ENCODE measurements at regions not wholly inside any gene's neighbourhood (a gene's known extent, or its start where the extent isn't known, plus 50 kb on each side); places are given as distances from the start of the nearest gene placed in this dataset.
A peak's percentile ranks its signal among the peaks of the same experiment; 100 is the strongest.

DNA sequence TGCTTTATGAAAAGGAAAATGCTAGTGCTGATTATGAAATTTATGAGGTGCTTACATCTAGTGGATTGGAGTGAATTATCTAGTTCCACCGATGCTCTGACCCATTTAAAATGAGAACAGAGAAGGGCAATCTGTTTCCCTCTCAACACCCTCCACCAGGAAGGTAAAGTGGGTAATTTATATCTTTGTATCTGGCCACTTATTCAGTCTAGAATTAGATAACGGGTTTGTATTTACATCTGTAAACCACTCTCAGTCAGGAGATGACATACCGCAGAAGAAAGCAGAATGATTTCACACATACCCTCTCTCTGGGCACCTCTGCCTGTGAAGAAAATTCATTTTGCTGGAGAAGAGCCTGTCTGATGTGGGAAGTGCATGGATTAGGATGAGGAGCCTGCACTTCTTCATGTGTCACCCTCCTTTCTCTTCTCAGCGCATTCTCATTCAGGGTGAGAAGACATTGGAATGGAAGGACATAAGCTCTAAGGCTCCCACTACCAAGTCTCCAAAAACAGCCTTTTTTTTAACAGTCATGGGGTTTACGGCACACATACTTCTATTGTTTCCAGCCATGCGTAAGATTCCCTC lies 646.7 kb upstream of the SALL1 start:
- no peak for DNase-seq (ENCODE audit: low read depth in 2 of 2)

DNA sequence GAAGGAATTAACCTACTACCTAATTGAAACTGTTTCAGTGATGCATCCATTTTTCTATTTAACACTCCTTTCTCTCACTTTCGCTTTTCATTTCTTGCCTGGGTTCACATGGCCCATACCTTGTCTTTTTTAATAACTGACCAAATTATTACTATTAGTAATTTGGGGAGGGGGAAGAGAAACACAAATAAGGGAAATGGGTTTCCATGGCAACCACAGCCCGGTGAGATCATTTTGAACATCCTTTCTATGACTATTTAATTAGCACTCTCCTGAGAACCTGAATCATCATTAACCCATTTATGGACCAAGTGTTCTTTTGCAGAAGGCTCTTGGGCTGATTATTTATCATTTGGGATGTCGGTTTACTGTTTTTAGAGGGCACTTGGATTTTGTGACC lies 628.2 kb upstream of the SALL1 start:
- no peak for DNase-seq (ENCODE audit: low read depth in 2 of 2)

DNA sequence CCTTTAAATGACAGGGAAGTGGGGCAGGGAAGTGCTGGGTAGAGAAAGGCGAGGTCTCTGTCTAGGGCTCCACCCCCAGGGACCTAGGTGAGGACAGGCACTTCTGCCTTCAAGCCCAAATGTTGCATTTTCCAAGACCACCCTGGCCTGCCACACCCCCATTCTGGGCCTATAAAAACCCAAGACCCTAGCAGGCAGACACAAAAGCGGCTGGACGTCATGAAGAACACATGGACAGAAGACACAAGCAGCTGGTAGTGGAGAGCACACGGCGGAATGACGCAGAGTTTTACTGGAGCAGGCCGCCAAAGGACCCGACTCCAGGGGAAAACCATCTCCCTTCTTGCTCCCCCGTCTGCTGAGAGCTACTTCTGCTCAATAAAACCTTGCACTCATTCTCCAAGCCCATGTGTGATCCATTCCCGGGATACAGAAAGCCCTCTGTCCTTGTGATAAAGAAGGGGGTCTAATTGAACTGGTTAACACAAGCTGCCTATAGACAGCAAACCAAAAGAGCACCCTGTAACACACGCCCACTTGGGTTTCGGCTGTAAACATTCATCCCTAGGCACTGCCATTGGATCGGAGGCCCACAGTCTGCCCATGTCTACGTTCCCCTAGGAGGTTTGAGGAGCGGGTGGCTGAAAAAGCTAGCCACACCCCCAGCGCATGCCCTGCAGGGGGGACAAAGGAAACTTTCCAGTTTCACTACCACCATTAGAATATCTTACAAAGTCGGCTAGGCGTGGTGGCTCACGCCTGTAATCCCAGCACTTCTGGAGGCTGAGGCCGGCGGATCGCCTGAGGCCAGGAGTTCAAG lies 622.2 kb upstream of the SALL1 start:
- DNase-seq (ENCODE audit: low read depth in 2 of 2) = no peak

DNA sequence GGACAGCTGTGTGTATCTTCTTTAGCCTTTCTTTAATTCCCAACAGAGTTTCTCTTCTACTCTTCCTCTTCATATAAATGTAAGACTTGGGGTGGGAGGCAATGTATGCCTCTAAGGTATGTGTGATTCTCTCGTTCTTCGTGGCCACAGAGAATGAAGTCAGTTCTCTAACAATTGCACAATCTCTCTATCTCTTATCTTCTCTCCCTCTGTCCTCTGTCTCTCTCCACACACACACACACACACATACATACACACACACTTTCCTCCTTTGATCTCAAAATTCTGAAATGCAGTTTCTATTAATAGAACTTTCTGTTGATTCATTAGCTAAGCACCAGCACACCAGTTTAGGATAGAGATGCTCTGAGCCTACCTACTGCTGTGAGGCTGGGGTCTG lies 615.7 kb upstream of the SALL1 start:
- no peak for DNase-seq (ENCODE audit: low read depth in 2 of 2)

DNA sequence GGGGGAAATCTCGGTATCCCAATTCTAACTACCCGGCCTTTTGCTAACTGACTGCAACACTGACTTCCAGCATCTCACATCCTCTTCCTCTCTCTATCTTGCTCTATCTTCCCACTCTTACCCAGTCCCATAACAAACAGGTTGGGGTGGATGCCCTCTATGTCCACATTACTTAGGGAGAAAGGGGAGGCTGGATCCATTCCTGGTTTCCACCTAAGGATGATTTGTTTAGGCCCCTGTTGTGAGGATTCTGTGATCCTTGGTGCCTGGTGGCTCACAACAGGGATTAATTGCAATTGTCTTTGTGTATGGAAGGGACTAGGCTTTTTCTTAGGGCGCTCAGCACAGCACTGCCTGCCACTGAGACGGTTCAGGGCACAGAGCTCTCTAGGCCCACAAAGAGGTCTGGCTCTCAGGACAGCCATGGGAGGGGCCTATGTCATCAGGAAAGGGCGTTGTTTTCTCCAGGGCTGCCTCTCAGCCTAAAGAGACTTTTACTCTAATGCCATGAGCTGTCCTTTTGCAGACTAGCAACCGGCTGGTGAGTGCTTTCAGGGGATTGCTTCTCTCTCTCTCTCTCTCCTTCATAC lies 612.1 kb upstream of the SALL1 start:
- DNase-seq (ENCODE audit: low read depth in 2 of 2) = no peak

DNA sequence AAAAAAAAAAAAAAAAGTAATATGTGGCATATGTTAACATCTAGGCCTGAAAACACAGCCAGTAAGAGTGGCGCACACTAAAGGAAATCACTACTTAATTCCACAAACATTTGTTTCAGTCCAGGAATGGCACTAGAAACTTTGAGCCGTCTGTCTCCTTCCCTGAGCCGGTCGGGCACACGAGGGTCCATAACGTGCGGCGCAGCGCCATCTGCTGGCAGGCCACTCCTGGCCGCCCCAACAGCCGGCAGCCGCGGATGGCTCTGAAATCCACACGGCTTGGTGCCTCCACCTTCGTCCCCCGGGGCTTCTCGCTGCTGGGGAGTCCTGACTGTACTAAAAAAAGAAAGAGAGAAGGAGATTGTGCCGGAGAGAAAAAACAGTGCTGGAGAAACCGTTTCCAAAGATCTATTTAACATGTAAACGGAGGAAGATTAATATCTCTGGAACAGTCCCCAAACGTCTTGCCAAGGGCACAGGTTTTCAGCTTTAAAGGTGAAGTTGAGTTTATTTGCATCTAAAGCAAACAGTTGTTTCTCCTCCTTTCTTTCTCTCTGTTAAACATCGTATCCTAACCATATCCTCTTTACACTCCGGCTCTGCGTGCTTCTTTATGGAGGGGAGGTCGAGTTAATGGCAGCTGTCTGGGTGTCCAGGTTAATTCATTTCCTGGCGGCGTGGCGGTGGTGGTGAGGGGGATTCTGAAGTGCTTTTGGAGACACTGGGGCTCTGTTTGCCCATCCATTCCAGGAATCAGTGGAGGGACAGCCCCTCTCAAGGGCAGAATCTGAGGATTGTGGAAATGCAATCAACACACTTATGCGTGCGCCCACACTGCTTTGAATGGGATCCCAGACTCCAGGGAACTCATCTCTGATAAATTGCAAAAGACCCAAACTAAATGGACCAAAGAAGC lies 611.3 kb upstream of the SALL1 start:
- peak in 1 of 2 donors; percentile 2 for DNase-seq (ENCODE audit: low read depth in 2 of 2)

DNA sequence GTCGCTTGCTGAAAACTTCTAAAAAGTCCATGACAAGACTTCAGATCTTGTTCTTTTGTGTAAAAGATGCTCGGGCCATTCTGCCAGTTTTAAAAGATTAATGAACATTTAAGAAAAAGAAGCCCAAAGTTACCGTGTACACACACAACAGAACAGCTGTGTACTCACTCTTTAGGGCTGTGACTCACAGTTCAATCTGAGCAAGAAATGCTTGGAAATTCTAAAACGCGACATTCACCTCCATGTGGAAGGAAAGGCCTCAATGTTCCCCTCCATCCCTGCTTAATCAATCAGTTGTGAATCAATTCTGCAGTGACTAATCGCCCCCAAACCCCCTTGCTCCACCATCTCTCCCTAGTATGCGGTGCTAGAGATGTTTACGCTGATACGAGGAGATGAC lies 609.9 kb upstream of the SALL1 start:
- DNase-seq (ENCODE audit: low read depth in 2 of 2) = no peak

DNA sequence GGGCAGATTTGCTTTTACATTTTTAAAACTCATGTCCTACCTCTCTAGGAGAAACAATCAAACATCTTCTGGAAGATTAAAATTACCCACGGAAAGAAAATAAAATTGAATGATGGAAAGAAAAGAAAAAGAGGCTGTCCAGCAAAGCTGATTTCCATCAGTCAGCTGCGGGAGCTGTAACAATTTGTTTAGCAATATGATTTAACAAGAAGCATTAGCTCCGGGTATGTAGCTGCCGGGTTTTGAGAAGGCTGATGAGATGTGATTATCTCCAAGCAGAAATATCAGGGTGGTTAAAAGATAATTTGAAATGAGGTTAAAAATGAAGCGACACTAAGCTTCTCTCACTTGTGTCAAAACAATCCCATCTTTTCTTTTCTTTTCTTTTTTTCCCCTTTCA lies 608.9 kb upstream of the SALL1 start:
- DNase-seq (ENCODE audit: low read depth in 2 of 2) = no peak

DNA sequence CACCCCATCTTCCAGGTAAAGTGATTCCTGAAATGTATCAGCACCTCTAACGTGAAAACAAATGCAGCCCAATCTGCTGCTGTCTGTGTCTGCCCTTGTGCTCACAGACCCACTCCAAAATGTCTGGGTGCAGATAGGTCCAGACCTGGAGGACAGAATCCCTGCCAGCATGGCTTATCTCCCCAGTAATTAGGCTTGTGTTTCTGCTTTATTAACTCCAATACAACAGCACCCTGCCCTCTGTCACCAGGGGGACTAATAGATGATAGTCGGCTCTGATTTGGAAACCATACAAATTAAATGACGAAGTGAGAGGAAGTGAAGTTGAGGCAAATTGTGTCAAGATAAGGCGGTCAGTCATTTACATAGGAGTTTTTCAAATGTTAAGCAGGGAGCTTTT lies 608.3 kb upstream of the SALL1 start:
- DNase-seq (ENCODE audit: low read depth in 2 of 2) = no peak

DNA sequence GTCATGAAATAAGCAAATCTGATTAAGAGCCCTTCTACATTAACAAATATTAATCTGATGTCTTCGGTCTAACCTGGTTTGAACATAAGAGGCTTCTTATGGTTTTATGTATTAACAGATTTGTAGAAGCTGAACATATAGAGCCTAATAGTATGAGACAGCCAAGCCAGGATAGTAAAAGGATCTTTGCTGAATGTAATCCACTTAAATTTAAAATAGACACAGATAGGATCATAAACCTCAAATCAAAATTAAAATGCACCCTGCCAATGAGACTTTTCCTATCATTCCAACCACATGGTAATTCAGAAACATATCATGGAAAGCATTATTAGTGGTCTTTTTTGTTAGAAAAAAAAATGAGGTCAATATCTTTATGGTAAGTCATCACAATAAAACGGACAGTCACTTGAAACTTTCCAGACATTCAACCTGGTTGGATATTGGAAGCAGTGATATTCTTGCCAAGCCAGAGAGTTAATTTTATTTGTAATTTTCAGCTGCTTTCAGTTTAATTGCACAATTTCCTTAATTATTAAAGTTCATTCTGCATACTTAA lies 606.9 kb upstream of the SALL1 start:
- DNase-seq (ENCODE audit: low read depth in 2 of 2) = no peak

DNA sequence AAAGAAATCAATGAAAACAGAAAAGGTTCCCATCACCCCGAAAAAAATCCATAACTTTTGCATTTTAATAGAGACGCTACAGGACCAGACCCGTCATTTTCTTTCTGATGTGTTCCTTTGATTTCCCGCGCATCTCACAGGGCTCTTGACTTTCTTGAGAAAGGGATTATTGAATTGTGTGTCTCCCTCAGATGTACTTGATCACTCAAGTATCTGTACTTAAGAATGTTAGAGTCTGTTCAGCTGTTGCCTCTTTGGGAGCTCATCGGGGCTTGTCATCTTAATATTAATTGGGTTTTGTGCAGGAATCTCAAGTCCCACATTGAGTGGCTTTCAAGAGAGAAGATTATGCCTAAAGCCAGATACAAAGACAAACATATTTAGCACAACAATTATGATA lies 606.4 kb upstream of the SALL1 start:
- no peak for DNase-seq (ENCODE audit: low read depth in 2 of 2)

DNA sequence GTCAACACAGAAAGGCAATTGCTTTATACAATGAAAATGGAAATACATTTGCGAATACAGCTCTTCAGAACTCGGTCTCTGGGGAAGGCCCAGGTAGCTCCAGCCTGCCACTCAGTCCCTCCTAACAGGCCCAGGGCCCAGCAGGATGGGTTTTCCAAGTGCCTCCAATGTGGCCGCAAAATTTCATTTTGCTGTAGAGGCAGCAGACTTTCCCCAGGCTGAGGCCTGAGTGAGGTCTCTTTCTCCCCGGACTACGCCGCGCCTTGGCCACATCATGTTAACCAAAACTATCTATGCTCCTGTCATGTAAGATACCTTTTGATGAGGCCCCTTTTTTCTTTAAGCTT lies 606.0 kb upstream of the SALL1 start:
- DNase-seq (ENCODE audit: low read depth in 2 of 2) = no peak

DNA sequence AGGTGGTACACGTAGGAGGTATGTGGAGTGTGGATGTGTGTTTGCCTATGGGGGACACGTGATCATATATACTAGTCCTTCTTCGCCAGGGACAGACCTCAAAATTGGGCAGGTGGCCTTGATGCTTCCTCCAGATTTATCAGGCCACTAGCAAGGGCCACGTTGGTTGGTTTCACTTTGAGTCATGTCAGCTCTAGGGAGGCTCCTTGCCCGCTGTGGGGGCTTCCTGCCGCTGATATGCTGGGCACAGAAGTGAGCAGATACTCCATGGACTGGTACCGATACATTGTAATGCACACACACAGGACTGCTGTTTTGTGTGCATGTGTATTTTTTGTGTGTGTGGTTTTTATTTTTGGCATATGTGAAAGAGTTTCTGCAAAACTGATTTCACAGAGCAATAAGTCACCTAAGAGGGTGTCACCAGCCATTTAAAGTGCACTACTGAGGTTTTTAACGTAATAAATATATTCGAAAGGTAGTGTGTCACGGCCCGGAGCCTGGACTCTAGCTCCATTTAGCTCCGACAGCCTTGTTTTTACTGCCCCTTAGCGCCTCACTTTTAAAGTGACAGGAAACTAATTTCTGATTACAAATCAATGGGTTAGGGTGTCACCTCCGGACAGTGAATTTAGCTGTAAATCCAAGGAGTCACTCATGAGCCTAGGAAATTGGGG lies 605.5 kb upstream of the SALL1 start:
- DNase-seq (ENCODE audit: low read depth in 2 of 2) = no peak

DNA sequence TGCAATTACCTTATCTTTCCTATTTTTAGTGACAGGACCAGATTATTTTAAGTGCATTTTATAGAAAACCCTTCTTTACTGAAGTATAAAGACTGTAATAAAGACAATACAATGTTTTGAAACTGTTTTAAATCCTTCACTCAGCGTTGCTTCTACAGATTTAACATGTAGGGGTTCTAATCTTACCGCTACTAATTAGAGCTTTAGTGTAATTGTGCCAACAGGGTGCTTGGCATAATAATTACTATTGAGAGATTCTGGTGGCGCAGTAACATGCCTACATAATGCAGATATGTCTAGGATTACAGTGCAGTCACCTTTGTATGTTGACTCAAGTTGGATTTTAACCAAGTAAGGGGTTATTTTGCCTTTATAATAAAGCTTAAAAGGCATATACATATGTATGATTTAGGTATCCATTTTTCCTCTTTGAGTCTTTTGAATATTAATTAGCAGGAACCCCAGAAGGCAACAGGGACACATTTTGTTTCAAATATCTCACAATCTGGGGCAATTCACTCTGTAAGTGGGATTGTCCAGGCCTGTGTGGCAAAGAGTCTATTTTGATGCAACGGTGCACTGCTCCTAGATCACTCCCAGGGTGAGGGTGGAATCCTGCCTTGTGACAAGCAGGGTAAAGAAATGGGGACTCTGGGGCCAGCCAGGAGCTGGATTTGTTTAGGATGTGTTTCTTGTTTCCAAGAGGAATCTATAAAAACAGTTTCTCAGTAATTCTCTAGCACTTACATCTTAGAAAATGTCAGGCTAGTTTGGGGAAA lies 604.7 kb upstream of the SALL1 start:
- DNase-seq (ENCODE audit: low read depth in 2 of 2) = no peak

DNA sequence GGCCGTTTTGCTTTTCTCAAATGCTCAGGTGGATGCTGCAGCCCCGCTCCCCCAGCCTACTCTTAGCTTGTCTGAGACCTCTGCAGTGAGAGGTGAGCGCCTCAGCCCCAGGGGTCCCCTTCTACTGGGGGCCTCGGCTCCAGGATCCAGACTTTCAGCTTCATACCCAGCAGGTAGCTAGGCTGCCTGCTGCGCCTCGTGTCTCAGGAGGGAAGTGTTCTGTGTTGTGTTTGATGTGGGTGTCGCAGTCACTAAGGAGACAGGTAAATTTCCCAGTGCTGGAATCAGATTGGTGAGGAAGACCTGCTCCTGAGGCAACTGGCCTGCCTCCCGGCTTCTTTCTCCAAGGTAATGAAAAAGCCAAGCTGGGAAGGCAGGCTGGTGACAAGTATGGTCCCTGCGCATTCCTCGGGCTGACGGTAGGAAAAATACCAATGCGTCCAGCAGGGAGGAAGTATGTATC lies 604.0 kb upstream of the SALL1 start:
- no peak for DNase-seq (ENCODE audit: low read depth in 2 of 2)

DNA sequence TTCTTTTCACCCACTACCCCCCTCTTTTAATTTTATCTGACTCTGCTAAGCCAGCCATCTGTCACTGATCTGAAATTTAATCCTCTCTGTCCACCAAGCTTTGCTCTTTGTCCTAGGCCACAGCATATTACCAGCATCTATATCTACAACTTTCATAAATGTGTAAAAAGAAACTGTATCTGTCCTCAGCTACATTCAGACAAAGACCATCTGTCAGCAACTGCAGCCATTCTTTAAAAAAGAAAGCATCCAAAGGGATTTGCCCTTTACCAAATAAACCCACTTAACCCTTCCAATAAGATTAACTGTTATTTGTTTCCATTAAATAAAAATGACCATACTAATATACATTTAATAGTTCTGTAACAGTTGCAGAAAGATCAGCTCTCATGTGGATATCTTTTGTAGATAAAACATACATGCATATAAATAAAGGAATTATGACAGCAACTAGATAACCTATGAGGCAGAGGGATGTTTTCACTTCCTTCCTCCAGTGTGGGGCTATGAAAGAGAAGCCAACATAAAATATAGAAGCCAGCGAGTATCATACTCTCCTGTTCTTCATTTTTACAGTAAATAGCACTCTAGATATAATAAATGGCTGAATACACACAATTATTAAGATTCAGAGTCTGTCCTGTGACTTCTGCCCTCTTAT lies 602.5 kb upstream of the SALL1 start:
- no peak for DNase-seq (ENCODE audit: low read depth in 2 of 2)

DNA sequence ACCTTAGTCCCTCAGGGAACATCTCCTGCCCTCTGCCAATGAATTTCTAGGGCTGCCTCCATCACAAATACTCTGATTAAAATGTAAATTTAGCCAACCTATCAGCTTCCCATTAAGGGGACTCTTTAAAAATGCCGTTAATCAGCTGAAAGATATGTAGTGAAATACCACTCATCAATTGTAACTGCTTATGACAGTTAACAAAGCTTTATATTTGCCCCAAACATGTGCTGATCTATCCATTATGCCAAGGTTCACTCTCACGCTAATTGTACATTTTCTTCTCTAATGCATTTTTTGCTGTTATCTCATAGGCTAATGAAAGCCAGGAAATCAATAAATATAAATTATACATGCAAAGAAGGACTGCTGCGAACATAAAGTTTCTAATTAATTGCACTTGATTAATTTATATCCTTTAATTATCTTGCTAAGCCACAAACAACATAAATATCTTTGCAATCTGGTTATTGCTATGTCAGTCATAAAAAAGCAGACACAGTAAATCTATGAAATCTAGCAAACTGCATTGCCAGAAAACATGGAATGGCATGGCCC lies 601.4 kb upstream of the SALL1 start:
- no peak for DNase-seq (ENCODE audit: low read depth in 2 of 2)

DNA sequence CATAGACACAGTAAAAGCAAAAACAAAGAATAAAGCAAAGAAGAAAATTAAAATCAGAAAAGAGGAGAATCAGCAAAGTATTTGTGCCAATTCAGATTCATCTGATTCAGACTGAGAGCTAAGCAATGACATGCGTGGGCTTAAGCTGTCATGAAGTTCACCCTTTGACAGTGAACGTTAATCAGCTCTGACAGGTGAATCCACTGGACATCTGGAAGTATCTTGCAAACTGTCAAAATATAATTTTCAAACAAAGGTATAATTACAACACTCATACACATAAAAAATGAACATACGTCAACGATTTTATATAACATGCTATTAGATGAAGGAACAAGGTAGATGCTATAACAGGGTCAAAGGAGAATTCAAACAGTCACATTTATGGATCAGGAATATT lies 596.3 kb upstream of the SALL1 start:
- DNase-seq (ENCODE audit: low read depth in 2 of 2) = no peak

DNA sequence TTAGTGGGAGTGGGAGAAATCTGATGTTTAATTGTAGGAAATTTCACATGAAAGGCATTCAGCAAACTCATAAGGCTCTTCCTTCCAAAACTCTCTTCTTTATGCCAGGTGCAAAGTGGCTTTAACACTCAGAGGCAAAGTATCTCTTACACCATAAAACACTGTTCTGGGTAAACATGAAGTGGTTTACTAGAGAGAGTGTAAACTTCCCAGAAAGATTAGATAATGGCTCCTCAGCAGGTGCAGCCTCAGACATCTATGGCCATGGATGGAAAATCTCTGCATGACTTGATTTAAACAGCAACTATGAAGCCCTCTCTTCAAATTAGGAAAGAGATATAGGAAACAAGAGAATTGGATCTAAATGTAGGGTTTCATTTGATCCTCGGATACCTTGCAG lies 583.1 kb upstream of the SALL1 start:
- no peak for DNase-seq (ENCODE audit: low read depth in 2 of 2)

DNA sequence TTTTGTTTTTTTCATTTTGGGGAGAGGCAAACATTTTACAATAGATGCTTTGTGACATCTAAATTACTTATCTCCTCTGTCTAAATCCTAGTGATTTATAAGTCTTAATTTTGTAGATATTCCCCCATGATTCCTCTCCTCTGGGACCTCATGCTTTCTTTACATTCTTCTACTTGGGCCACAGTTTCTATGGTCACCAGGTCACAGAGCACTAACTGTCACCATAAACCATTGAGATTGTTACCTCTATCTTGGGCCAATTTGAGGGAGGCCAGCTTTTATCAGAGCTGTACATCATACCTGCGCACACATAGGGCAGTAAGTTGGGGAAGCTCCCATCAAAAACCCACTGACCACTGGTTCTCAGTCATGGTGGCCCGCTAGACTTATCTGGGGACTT lies 582.1 kb upstream of the SALL1 start:
- DNase-seq (ENCODE audit: low read depth in 2 of 2) = no peak
